ENCODE measurements at regions not wholly inside any gene's neighbourhood (a gene's known extent, or its start where the extent isn't known, plus 50 kb on each side); places are given as distances from the start of the nearest gene placed in this dataset.

DNA sequence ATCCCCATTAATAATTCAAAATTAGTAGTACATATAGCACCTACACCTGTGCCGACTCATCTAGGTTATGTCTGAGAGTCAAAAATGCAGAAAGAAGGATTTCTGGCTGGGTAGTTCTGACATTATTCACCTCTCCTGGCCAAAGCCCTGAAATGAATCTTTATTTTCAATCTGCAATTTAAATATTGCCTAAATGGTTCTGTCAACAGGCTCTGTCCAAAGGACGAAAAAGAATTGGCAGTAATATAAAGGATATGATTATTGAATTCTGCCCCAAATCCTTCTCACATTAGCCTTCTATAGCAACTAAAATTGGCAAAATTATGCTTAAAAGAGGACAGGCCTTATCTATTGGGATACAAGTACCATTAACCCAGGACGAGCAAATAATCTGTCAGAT is 86.9 kb upstream of the SPANXN4 start:
- TF ChIP-seq CTCF (conservative IDR thresholded peaks at IDR 0.05; ENCODE audit: low read length) (no peak), EZH2phosphoT487 (IDR thresholded peaks at IDR 0.05; ENCODE audit: borderline replicate concordance) (no peak)

Data from Loucy (cell line).